Mucosa of gallbladder (tissue), 1 donor: ENCODE measurements at regions not wholly inside any gene's neighbourhood (a gene's known extent, or its start where the extent isn't known, plus 50 kb on each side); places are given as distances from the start of the nearest gene placed in this dataset.

Experiments used
- DNase-seq: peaks from one replicate; pipeline ENCODE4 v3.0.0-alpha.2; 2020; ENCODE audit warnings: low spot score
- donor health status: DM: no; HTN: no; CAD: no.

GRCh38 chr4:14100349-14100748 is 472.8 kb upstream of the BOD1L1 start:
- no peak for DNase-seq

GRCh38 chr4:14110407-14110806 is 482.9 kb upstream of the BOD1L1 start:
- no peak for DNase-seq

- DNase-seq = no peak
These were observed 484.2 kb upstream of the BOD1L1 start for GRCh38 chr4:14111730-14112181.

GRCh38 chr4:14115106-14115505 is 487.6 kb upstream of the BOD1L1 start:
- DNase-seq = no peak

GRCh38 chr4:14117575-14118238 is 490.2 kb upstream of the BOD1L1 start:
- no peak for DNase-seq

GRCh38 chr4:14124816-14125215 is 497.3 kb upstream of the BOD1L1 start:
- no peak for DNase-seq

GRCh38 chr4:14125375-14126129 is 498.0 kb upstream of the BOD1L1 start:
- DNase-seq = no peak

GRCh38 chr4:14130551-14130950 is 503.0 kb upstream of the BOD1L1 start:
- no peak for DNase-seq

- DNase-seq = no peak
These were observed 503.8 kb upstream of the BOD1L1 start for GRCh38 chr4:14131335-14131734.

GRCh38 chr4:14132301-14132700 is 504.8 kb upstream of the BOD1L1 start:
- DNase-seq = no peak

GRCh38 chr4:14138106-14138505 is 510.6 kb upstream of the BOD1L1 start:
- DNase-seq = no peak

GRCh38 chr4:14143892-14144291 is 516.4 kb upstream of the BOD1L1 start:
- no peak for DNase-seq

GRCh38 chr4:14149176-14150053 is 521.9 kb upstream of the BOD1L1 start:
- DNase-seq = no peak

- no peak for DNase-seq
These were observed 523.6 kb upstream of the BOD1L1 start for GRCh38 chr4:14151101-14151500.

GRCh38 chr4:14152834-14153519 is 525.5 kb upstream of the BOD1L1 start:
- no peak for DNase-seq

- DNase-seq = no peak
These were observed 528.3 kb upstream of the BOD1L1 start for GRCh38 chr4:14155803-14156202.

- no peak for DNase-seq
These were observed 529.7 kb upstream of the BOD1L1 start for GRCh38 chr4:14157262-14157661.

GRCh38 chr4:14165222-14165920 is 537.8 kb upstream of the BOD1L1 start:
- no peak for DNase-seq

GRCh38 chr4:14167876-14168510 is 540.5 kb upstream of the BOD1L1 start:
- DNase-seq = no peak

- DNase-seq = peak; percentile 88
These were observed 541.4 kb upstream of the BOD1L1 start for GRCh38 chr4:14168919-14169318.

- no peak for DNase-seq
These were observed 541.9 kb upstream of the BOD1L1 start for GRCh38 chr4:14169460-14169859.
